CD14-positive monocyte (primary cell): ENCODE measurements at regions not wholly inside any gene's neighbourhood (a gene's known extent, or its start where the extent isn't known, plus 50 kb on each side); places are given as distances from the start of the nearest gene placed in this dataset. TPM values are rescaled to one million over a fixed set of nuclear protein-coding genes. Genes with fewer than 3 reads are reported as not detected.

Experiments
- DNase-seq, 3 donors: peaks; one replicate each; pipeline ENCODE4 v3.0.0-alpha.2; 2011 to 2022
- H2AFZ ChIP-seq: 2 replicates; pipeline ENCODE4 v1.6.0; 2012; ENCODE audit warnings: mild to moderate bottlenecking, low read depth, low read length, inconsistent platforms; ENCODE audit not compliant: insufficient read depth, poor library complexity, severe bottlenecking
- H3K27ac ChIP-seq, 2 donors: 1 replicate in 1 of 2; 2 replicates in 1 of 2; pipeline ENCODE4 v1.5.1; 2012 to 2013; ENCODE audit warnings: low read length in 2 of 2, control low read depth in 1 of 2, inconsistent platforms in 1 of 2, low read depth in 1 of 2, mild to moderate bottlenecking in 1 of 2
- H3K27me3 ChIP-seq, 2 donors: one replicate each; pipeline versions ENCODE4 v1.6.0 to v1.6.1; 2011 to 2013; ENCODE audit warnings: low read length in 2 of 2; ENCODE audit not compliant: control insufficient read depth in 2 of 2, insufficient read depth in 2 of 2
- H3K36me3 ChIP-seq, 2 donors: replicated peaks in 1 of 2; 1 replicate in 1 of 2; 2 replicates in 1 of 2; pipeline versions ENCODE4 v1.5.1 to v1.6.1; 2012 to 2013; ENCODE audit warnings: low read length in 2 of 2, control low read depth in 1 of 2, inconsistent platforms in 1 of 2, mild to moderate bottlenecking in 1 of 2; ENCODE audit not compliant: insufficient read depth in 2 of 2, control insufficient read depth in 1 of 2
- H3K4me1 ChIP-seq, 2 donors: 1 replicate in 1 of 2; 2 replicates in 1 of 2; pipeline versions ENCODE4 v1.5.1 to v1.6.1; 2012 to 2013; ENCODE audit warnings: low read length in 2 of 2, control low read depth in 1 of 2, inconsistent platforms in 1 of 2, mild to moderate bottlenecking in 1 of 2, moderate library complexity in 1 of 2; ENCODE audit not compliant: insufficient read depth in 2 of 2, control insufficient read depth in 1 of 2
- H3K4me2 ChIP-seq: replicated peaks from 2 replicates; pipeline ENCODE3; 2012; ENCODE audit warnings: low read length, moderate library complexity, mild to moderate bottlenecking; ENCODE audit not compliant: poor library complexity, severe bottlenecking; ENCODE audit errors: extremely low read depth
- H3K4me3 ChIP-seq, 3 experiments: fragments of 200-600 bp in 1 of 3; sonication (generic) in 1 of 3; replicated peaks in 1 of 3; 1 replicate in 2 of 3; 2 replicates in 1 of 3; pipeline ENCODE4 v1.5.1; 2011 to 2013; ENCODE audit warnings: low read length in 3 of 3, mild to moderate bottlenecking in 3 of 3, control low read depth in 2 of 3, low read depth in 2 of 3, inconsistent platforms in 1 of 3, moderate library complexity in 1 of 3
- H3K79me2 ChIP-seq: 2 replicates; pipeline ENCODE4 v1.6.0; 2012; ENCODE audit warnings: mild to moderate bottlenecking, control low read depth, inconsistent platforms, low read length, moderate library complexity; ENCODE audit not compliant: insufficient read depth
- H3K9ac ChIP-seq: 2 replicates; pipeline ENCODE4 v1.6.0; 2017; ENCODE audit warnings: low read length, mild to moderate bottlenecking; ENCODE audit not compliant: insufficient read depth, poor library complexity, severe bottlenecking
- H3K9me3 ChIP-seq, 2 donors: replicated peaks in 1 of 2; 1 replicate in 1 of 2; 2 replicates in 1 of 2; pipeline versions ENCODE4 v1.5.1 to v1.6.1; 2012 to 2013; ENCODE audit warnings: low read length in 2 of 2, control low read depth in 1 of 2; ENCODE audit not compliant: control insufficient read depth in 1 of 2, insufficient read depth in 1 of 2
- H4K20me1 ChIP-seq: 2 replicates; pipeline ENCODE4 v1.6.0; 2012; ENCODE audit warnings: mild to moderate bottlenecking, low read length, control low read depth, moderate library complexity; ENCODE audit not compliant: insufficient read depth
- H3K27ac Mint-ChIP-seq, 7 donors: one replicate each; pipeline ENCODE4 v1.8.0; 2020; ENCODE audit warnings: mild to moderate bottlenecking in 7 of 7, mixed read lengths in 7 of 7, moderate library complexity in 6 of 7, inconsistent platforms in 2 of 7
- H3K27me3 Mint-ChIP-seq, 3 donors: one replicate each; pipeline ENCODE4 v1.8.0; 2021 to 2022; ENCODE audit warnings: low read depth in 3 of 3, mild to moderate bottlenecking in 3 of 3, mixed read lengths in 3 of 3, moderate library complexity in 3 of 3, inconsistent platforms in 1 of 3
- H3K36me3 Mint-ChIP-seq, 2 donors: one replicate each; pipeline ENCODE4 v1.8.0; 2020; ENCODE audit warnings: mixed read lengths in 2 of 2, inconsistent platforms in 1 of 2, mild to moderate bottlenecking in 1 of 2
- H3K4me1 Mint-ChIP-seq: one replicate; pipeline ENCODE4 v1.8.0; 2020; ENCODE audit warnings: mild to moderate bottlenecking, mixed read lengths
- H3K4me3 Mint-ChIP-seq, 2 donors: one replicate each; pipeline ENCODE4 v1.8.0; 2020; ENCODE audit warnings: mild to moderate bottlenecking in 2 of 2, mixed read lengths in 2 of 2, moderate library complexity in 1 of 2
- H3K9me3 Mint-ChIP-seq, 7 donors: one replicate each; pipeline ENCODE4 v1.8.0; 2020 to 2022; ENCODE audit warnings: mixed read lengths in 7 of 7, mild to moderate bottlenecking in 6 of 7, moderate library complexity in 6 of 7, inconsistent platforms in 2 of 7
- CTCF ChIP-seq: fragments of 200-600 bp; IDR thresholded peaks from one replicate; pipeline ENCODE4 v1.8.0; 2022; ENCODE audit warnings: antibody characterized with exemption, mild to moderate bottlenecking
- WGBS: methylation state at CpG from one replicate; pipeline ENCODE4 v1.1.5; 2013; ENCODE audit warnings: missing lambda C conversion rate; ENCODE audit not compliant: insufficient coverage; 5-methylcytosine and 5-hydroxymethylcytosine counted together
- intact Hi-C, 2 donors: fragments of 100-400 bp; cut with micrococcal nuclease; formaldehyde crosslinking; loops; one replicate each; pipeline versions ENCODE4 v1.15.0 to v1.15.1; 2023
- small RNA-seq: library from RNA; depleted of rRNA; stranded (forward); fragments of <200 nt; gene quantifications from one replicate; pipeline ENCODE3, GENCODE V24; 2012; ENCODE audit warnings: low read depth; ENCODE audit not compliant: insufficient read length

- no peaks in the 10 kb centered on the region for H3K36me3 ChIP-seq
- DNase-seq, result no peak
- H3K4me3 Mint-ChIP-seq, result no peak overlapping the region
- peaks cover 22 to 37% (median 26%) of the 10 kb centered on the region in 3 donors for H3K27me3 Mint-ChIP-seq
- no peaks in the 10 kb centered on the region for H4K20me1 ChIP-seq
- H3K4me1 ChIP-seq, result no peaks in the 10 kb centered on the region
- no peaks in the 10 kb centered on the region for H3K36me3 Mint-ChIP-seq
- H3K27me3 ChIP-seq, result peaks cover 0 to 20% of the 10 kb centered on the region in 2 donors
- WGBS, result 74% methylated on average over 3 of the region's 3 CpGs
- no peaks in the 10 kb centered on the region for H3K79me2 ChIP-seq
- no peak overlapping the region for H3K4me3 ChIP-seq
- H3K27ac ChIP-seq, result no peak overlapping the region
- peaks cover 8 to 23% (median 13%) of the 10 kb centered on the region in 7 donors for H3K9me3 Mint-ChIP-seq
- no peak overlapping the region for H3K9ac ChIP-seq
- no peak overlapping the region for H3K27ac Mint-ChIP-seq
- intact Hi-C loops, result no loop called here
- H3K4me2 ChIP-seq, result no peak overlapping the region
- no peak overlapping the region for H2AFZ ChIP-seq
- peaks cover 14 to 17% of the 10 kb centered on the region in 2 donors for H3K9me3 ChIP-seq
- H3K4me1 Mint-ChIP-seq, result no peaks in the 10 kb centered on the region
- no peak for TF ChIP-seq CTCF
These were observed 52.3 kb upstream of the NKX1-1 start for GRCh38 chr4:1458581-1458980.

Small RNAs in the stretch of these regions (small RNA-seq; reads per million reads assigned to genes)
- not detected for gene AC147067.2
